ENCODE measurements at regions not wholly inside any gene's neighbourhood (a gene's known extent, or its start where the extent isn't known, plus 50 kb on each side); places are given as distances from the start of the nearest gene placed in this dataset.

DNA sequence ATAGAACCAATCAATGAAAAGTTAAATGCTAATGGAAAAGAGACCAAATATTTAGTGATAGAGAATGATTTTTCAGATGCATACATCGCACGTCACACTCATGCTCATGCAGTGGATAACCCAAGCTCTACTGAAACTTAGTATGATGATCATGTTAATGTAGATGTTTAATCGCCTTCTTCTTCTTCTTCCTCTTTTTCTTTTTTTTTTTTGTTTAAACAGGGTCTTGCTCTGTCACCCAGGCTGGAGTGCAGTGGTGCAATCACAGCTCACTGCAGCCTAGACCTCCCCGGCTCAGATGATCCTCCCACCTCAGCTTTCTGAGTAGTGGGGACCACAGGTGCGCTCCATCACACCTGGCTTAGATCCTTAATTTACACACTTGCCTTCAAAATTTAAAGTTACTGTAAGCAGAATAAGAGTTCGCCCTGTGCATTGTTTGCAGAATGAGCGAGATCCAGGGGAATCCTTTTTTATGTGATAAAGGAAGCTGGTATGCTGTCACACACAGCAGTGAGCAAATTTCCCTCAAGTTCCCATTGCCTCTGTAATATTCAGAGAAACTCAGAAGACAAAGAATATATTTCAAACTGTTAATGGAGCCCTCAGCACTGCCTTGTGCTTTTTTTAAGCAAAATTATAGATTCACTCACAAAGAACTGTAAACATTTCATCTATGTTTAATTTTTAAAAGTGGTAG, 194.2 kb upstream of the SGK1 start:
- no peaks in the 10 kb centered on the region for H3K79me2 ChIP-seq (ENCODE audit: low read length)
- H3K4me2 ChIP-seq (ENCODE audit: low read depth, low read length) = no peak overlapping the region
- H3K4me3 ChIP-seq (ENCODE audit: low read length) = no peak overlapping the region
- H3K9me2 ChIP-seq (replicated peaks; ENCODE audit: insufficient read depth, low read length) = no peaks in the 10 kb centered on the region
- TF ChIP-seq, protein P1, sequence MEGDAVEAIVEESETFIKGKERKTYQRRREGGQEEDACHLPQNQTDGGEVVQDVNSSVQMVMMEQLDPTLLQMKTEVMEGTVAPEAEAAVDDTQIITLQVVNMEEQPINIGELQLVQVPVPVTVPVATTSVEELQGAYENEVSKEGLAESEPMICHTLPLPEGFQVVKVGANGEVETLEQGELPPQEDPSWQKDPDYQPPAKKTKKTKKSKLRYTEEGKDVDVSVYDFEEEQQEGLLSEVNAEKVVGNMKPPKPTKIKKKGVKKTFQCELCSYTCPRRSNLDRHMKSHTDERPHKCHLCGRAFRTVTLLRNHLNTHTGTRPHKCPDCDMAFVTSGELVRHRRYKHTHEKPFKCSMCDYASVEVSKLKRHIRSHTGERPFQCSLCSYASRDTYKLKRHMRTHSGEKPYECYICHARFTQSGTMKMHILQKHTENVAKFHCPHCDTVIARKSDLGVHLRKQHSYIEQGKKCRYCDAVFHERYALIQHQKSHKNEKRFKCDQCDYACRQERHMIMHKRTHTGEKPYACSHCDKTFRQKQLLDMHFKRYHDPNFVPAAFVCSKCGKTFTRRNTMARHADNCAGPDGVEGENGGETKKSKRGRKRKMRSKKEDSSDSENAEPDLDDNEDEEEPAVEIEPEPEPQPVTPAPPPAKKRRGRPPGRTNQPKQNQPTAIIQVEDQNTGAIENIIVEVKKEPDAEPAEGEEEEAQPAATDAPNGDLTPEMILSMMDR (IDR thresholded peaks at IDR 0.05; ENCODE audit: low read length) = no peak
- TF ChIP-seq EZH2phosphoT487 (IDR thresholded peaks at IDR 0.05; ENCODE audit: low read length) = no peak
- no peak for TF ChIP-seq EZH2 (optimal IDR thresholded peaks at IDR 0.05; ENCODE audit: low read depth, low read length)
- DNase-seq = no peak
- H3K27me3 ChIP-seq (replicated peaks; ENCODE audit: insufficient read depth, low read length) = no peaks in the 10 kb centered on the region
- H3K4me1 ChIP-seq (ENCODE audit: low read length) = no peaks in the 10 kb centered on the region
- no peak overlapping the region for H2AFZ ChIP-seq (ENCODE audit: low read length)
- no peaks in the 10 kb centered on the region for H3K9me3 ChIP-seq (replicated peaks; ENCODE audit: insufficient read depth, low read length)
- no peaks in the 10 kb centered on the region for H4K20me1 ChIP-seq (ENCODE audit: insufficient read depth, low read length)
- no peak overlapping the region for H3K27ac ChIP-seq (ENCODE audit: low read length)
- H3F3A ChIP-seq (ENCODE audit: insufficient read depth, low read length) = no peaks in the 10 kb centered on the region
- no peak overlapping the region for H3K9ac ChIP-seq (ENCODE audit: low read length)
- H3K36me3 ChIP-seq (replicated peaks; ENCODE audit: insufficient read depth, low read length) = no peaks in the 10 kb centered on the region

DNA sequence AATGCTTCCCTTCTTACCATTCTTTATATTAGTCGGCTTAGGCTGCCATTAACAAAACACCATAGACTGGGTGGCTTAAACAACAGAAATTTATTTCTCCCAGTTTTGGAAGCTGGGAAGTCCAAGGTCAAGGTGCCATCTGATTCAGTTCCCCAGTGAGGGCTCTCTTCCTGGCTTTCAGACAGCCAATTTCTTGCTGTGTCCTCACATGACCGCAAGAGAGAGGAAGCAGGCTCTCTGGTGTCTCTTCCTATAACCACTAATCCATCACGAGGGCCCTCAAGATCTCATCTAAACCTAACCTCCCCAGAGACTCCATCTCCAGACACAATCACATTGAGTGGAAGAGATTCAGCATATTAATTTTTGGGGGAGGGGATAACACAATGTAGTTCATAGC, 193.0 kb upstream of the SGK1 start:
- Histone ChIP-seq H2AFZ (ENCODE audit: low read length) (0 out of 2 replicates have a peak overlapping the region, but pooled peaks have one; percentile 19), H3K79me2 (ENCODE audit: low read length) (no peaks in the 10 kb centered on the region), H3K9me3 (replicated peaks; ENCODE audit: insufficient read depth, low read length) (no peaks in the 10 kb centered on the region), H3K27me3 (replicated peaks; ENCODE audit: insufficient read depth, low read length) (no peaks in the 10 kb centered on the region), H3K4me2 (ENCODE audit: low read depth, low read length) (no peak overlapping the region), H3F3A (ENCODE audit: insufficient read depth, low read length) (no peaks in the 10 kb centered on the region), H3K4me3 (ENCODE audit: low read length) (no peak overlapping the region), H3K27ac (ENCODE audit: low read length) (no peak overlapping the region), H3K9me2 (replicated peaks; ENCODE audit: insufficient read depth, low read length) (no peaks in the 10 kb centered on the region), H4K20me1 (ENCODE audit: insufficient read depth, low read length) (no peaks in the 10 kb centered on the region), H3K4me1 (ENCODE audit: low read length) (no peaks in the 10 kb centered on the region), H3K9ac (ENCODE audit: low read length) (no peak overlapping the region), H3K36me3 (replicated peaks; ENCODE audit: insufficient read depth, low read length) (no peaks in the 10 kb centered on the region)
- DNase-seq = no peak
- TF ChIP-seq EZH2 (optimal IDR thresholded peaks at IDR 0.05; ENCODE audit: low read depth, low read length) (no peak), EZH2phosphoT487 (IDR thresholded peaks at IDR 0.05; ENCODE audit: low read length) (no peak)
- TF ChIP-seq, protein P1 (IDR thresholded peaks at IDR 0.05; ENCODE audit: low read length) = no peak

DNA sequence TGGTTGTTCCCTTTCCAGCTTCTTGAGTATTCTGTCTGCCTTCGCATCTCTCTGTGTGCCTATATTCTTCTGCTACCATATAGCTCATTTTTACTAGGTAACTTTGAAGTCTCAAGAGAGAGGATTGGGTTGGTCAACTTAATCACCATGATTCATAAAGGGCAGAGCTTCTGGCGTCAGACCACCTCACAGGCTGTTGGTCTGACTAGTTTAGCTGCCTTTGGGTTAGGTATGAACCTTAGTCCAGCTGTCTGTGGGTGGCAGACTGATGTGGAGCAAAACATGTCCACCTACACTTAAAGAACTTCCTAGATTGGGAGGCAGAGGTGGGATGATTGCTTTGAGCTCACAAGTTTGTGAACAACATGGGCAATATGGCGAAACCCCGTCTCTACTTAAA, 192.2 kb upstream of the SGK1 start:
- Histone ChIP-seq H3K27ac (ENCODE audit: low read length) (no peak overlapping the region), H3K9me2 (replicated peaks; ENCODE audit: insufficient read depth, low read length) (no peaks in the 10 kb centered on the region), H3K36me3 (replicated peaks; ENCODE audit: insufficient read depth, low read length) (no peaks in the 10 kb centered on the region), H3K79me2 (ENCODE audit: low read length) (no peaks in the 10 kb centered on the region), H3F3A (ENCODE audit: insufficient read depth, low read length) (no peaks in the 10 kb centered on the region), H3K4me2 (ENCODE audit: low read depth, low read length) (no peak overlapping the region), H3K9ac (ENCODE audit: low read length) (no peak overlapping the region), H3K9me3 (replicated peaks; ENCODE audit: insufficient read depth, low read length) (no peaks in the 10 kb centered on the region), H3K27me3 (replicated peaks; ENCODE audit: insufficient read depth, low read length) (no peaks in the 10 kb centered on the region), H3K4me3 (ENCODE audit: low read length) (no peak overlapping the region), H4K20me1 (ENCODE audit: insufficient read depth, low read length) (no peaks in the 10 kb centered on the region), H3K4me1 (ENCODE audit: low read length) (no peaks in the 10 kb centered on the region), H2AFZ (ENCODE audit: low read length) (no peak overlapping the region)
- no peak for DNase-seq
- TF ChIP-seq, protein P1 (IDR thresholded peaks at IDR 0.05; ENCODE audit: low read length) = no peak
- TF ChIP-seq EZH2 (optimal IDR thresholded peaks at IDR 0.05; ENCODE audit: low read depth, low read length) = no peak
- TF ChIP-seq EZH2phosphoT487 (IDR thresholded peaks at IDR 0.05; ENCODE audit: low read length) = no peak
